ENCODE measurements at regions not wholly inside any gene's neighbourhood (a gene's known extent, or its start where the extent isn't known, plus 50 kb on each side); places are given as distances from the start of the nearest gene placed in this dataset.

GRCh38 chr15:70573121-70573850 lies 190.1 kb downstream of the UACA start:
- Histone ChIP-seq H3K18ac (ENCODE audit: insufficient read length, low read depth, low read length) (no peak overlapping the region), H4K5ac (ENCODE audit: insufficient read length, low read depth, low read length) (no peak overlapping the region), H3K79me2 (ENCODE audit: insufficient read depth, low read length) (no peaks in the 10 kb centered on the region), H3K79me1 (ENCODE audit: insufficient read depth, low read depth, low read length, poor library complexity, severe bottlenecking) (no peaks in the 10 kb centered on the region), H2BK120ac (ENCODE audit: low read depth, low read length, poor library complexity, severe bottlenecking) (no peak overlapping the region), H3K9me3 (ENCODE audit: control insufficient read depth, low read depth, low read length) (no peaks in the 10 kb centered on the region), H3K4ac (ENCODE audit: low read depth, low read length) (no peak overlapping the region), H3K9ac (ENCODE audit: extremely low read depth, insufficient read length, low read length) (no peak overlapping the region), H3K27me3 (ENCODE audit: insufficient read depth, low read length) (no peaks in the 10 kb centered on the region), H4K8ac (replicated peaks; ENCODE audit: insufficient read length, low read depth, low read length) (no peak overlapping the region), H2BK15ac (ENCODE audit: low read depth, low read length) (no peak overlapping the region), H2AFZ (ENCODE audit: low read length) (no peak overlapping the region), H3K27ac (ENCODE audit: insufficient read length, low read depth, low read length) (no peak overlapping the region), H3K23me2 (ENCODE audit: insufficient read length, low read depth, low read length, poor library complexity, severe bottlenecking) (no peaks in the 10 kb centered on the region), H2AK5ac (ENCODE audit: insufficient read length, low read length) (no peak overlapping the region), H2BK20ac (ENCODE audit: low read depth, low read length, poor library complexity, severe bottlenecking) (no peak overlapping the region), H3K4me2 (ENCODE audit: insufficient read depth, insufficient read length, low read length) (no peak overlapping the region), H3K4me1 (ENCODE audit: insufficient read depth, low read length) (no peaks in the 10 kb centered on the region), H3K14ac (ENCODE audit: insufficient read depth, low read length) (no peak overlapping the region), H4K20me1 (ENCODE audit: control insufficient read depth, insufficient read depth, insufficient read length) (no peaks in the 10 kb centered on the region), H2BK5ac (ENCODE audit: insufficient read length, low read length) (no peak overlapping the region), H2BK12ac (ENCODE audit: insufficient read length, low read depth, low read length) (no peak overlapping the region), H3K56ac (ENCODE audit: insufficient read length, low read depth, low read length) (no peak overlapping the region), H4K91ac (ENCODE audit: insufficient read length, low read depth, low read length) (no peak overlapping the region), H3K23ac (ENCODE audit: insufficient read length, low read depth, low read length) (no peak overlapping the region), H3T11ph (ENCODE audit: low read length) (no peak overlapping the region)
- H3K27ac Mint-ChIP-seq, result no peak overlapping the region
- TF ChIP-seq CTCF (conservative IDR thresholded peaks at IDR 0.05), result no peak
- H3K36me3 Mint-ChIP-seq (ENCODE audit: insufficient read depth in 1 of 3, low read depth in 3 of 3), result peaks cover 0 to 15% (median 11%) of the 10 kb centered on the region in 3 experiments; a peak in 5 of 7 replicates
- peaks cover 12 to 15% of the 10 kb centered on the region in 2 experiments for H3K9me3 Mint-ChIP-seq
- no peak overlapping the region for H3K4me3 Mint-ChIP-seq
- no CpG with 5 or more reads among the region's 12 CpGs for WGBS (ENCODE audit: extremely low coverage, insufficient read length, low lambda C conversion rate)
- peaks cover 0 to 8% of the 10 kb centered on the region in 2 experiments; a peak in 3 of 4 replicates for H3K4me1 Mint-ChIP-seq
- H3K27me3 Mint-ChIP-seq (ENCODE audit: low read depth), result peaks cover 11% of the 10 kb centered on the region
- DNase-seq, result no peak
